GM21360 (cell line): ENCODE measurements at regions not wholly inside any gene's neighbourhood (a gene's known extent, or its start where the extent isn't known, plus 50 kb on each side); places are given as distances from the start of the nearest gene placed in this dataset.

Experiments used
- ATAC-seq: cut with Tn5 transposase; IDR thresholded peaks from one replicate; pipeline ENCODE4 v1.9.1; 2021; ENCODE audit warnings: mild to moderate bottlenecking, moderate library complexity; ENCODE audit not compliant: unreplicated experiment

DNA sequence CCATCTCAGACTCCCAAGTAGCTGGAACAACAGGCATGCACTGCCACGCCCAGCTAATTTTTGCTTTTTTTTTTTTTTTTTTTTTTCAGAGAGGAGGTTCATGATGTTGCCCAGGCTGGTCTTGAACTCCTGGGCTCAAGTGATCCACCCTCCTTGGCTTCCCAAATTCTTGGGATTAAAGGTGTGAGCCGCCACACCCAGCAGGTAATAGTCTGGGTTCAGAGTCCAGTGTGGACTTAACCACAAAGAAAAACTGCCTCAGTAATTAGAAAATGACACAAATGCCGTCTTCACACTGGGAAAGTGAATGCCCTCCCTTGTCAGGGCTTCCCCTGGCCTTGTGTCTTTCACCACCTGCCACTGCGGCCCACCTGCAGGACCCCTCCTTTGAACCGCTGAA, 101.1 kb downstream of the RAB11FIP2 start:
- no peak for ATAC-seq

DNA sequence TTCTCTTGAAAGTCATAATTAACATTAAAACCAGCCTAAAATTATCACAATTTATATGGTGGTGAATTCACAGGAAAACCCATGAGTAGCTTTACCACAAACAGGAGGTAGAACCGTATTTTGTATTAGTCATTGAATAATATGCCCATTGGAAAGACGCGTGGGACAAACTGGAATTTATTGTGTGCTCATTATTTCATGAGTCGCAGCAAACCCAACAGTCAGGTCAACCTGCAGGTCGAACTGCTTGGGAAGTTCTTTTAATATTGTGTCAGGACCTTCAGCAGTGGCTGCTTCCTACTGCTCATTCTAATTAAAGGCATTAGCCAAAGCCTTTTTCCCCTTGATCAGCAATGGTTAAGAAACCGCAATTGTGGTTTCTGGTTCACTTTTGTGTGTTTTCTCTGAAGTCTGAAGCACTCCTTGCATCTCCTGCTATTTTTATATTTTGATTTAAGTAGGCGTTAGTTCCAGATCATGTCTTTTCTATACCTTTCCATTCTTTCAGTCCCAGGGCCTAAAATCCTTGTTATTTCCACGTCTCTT, 100.1 kb downstream of the RAB11FIP2 start:
- ATAC-seq = no peak

GRCh38 chr10:117948493-117948892, 98.2 kb downstream of the RAB11FIP2 start:
- ATAC-seq = no peak

DNA sequence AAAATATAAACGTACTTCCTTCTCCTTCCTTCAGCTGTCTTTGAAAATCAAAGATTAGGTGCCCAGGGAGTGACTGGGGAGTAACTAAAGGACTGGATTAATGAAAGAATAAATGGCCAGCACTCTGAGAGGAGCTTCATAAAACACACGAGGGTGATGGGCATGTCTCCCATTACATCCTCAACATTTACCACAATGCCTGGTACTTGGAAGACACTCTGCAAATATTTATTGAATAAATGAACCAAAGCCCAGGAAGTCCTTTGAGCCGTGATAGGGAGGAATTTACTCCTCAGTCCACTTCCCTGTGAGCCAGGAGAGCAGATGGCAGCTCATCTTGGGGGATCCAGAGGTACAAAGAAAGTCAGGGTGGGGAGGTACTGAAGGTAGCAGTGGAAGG, 96.3 kb downstream of the RAB11FIP2 start:
- no peak for ATAC-seq
